ENCODE measurements at regions not wholly inside any gene's neighbourhood (a gene's known extent, or its start where the extent isn't known, plus 50 kb on each side); places are given as distances from the start of the nearest gene placed in this dataset.

- H3K9me2 ChIP-seq (ENCODE audit: insufficient read depth): no peaks in the 10 kb centered on the region
- H3K4me3 ChIP-seq: no peak overlapping the region
- TF ChIP-seq ZNF331 (CRISPR knock-in tag; IDR thresholded peaks at IDR 0.05; ENCODE audit: low read depth) (no peak), EZH2phosphoT487 (IDR thresholded peaks at IDR 0.05; ENCODE audit: unreplicated experiment) (no peak), NANOG (IDR thresholded peaks at IDR 0.05; ENCODE audit: borderline replicate concordance) (no peak), JUNB (IDR thresholded peaks at IDR 0.05; ENCODE audit: unreplicated experiment) (no peak), ZNF114 (CRISPR knock-in tag; IDR thresholded peaks at IDR 0.05) (no peak), EZH2 (IDR thresholded peaks at IDR 0.05; ENCODE audit: low read depth, unreplicated experiment) (no peak), REST (IDR thresholded peaks at IDR 0.05; ENCODE audit: unreplicated experiment) (no peak), STAT1 (IDR thresholded peaks at IDR 0.05; ENCODE audit: unreplicated experiment) (no peak), ZNF462 (CRISPR knock-in tag; IDR thresholded peaks at IDR 0.05) (no peak), POLR2AphosphoS5 (IDR thresholded peaks at IDR 0.05; ENCODE audit: low read depth) (no peak), CREB1 (CRISPR knock-in tag; IDR thresholded peaks at IDR 0.05; ENCODE audit: low read depth) (no peak)
- TF ChIP-seq, protein P1, sequence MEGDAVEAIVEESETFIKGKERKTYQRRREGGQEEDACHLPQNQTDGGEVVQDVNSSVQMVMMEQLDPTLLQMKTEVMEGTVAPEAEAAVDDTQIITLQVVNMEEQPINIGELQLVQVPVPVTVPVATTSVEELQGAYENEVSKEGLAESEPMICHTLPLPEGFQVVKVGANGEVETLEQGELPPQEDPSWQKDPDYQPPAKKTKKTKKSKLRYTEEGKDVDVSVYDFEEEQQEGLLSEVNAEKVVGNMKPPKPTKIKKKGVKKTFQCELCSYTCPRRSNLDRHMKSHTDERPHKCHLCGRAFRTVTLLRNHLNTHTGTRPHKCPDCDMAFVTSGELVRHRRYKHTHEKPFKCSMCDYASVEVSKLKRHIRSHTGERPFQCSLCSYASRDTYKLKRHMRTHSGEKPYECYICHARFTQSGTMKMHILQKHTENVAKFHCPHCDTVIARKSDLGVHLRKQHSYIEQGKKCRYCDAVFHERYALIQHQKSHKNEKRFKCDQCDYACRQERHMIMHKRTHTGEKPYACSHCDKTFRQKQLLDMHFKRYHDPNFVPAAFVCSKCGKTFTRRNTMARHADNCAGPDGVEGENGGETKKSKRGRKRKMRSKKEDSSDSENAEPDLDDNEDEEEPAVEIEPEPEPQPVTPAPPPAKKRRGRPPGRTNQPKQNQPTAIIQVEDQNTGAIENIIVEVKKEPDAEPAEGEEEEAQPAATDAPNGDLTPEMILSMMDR (conservative IDR thresholded peaks at IDR 0.05; ENCODE audit: low read depth in 2 of 2): no peak
- TF ChIP-seq, protein P2, sequence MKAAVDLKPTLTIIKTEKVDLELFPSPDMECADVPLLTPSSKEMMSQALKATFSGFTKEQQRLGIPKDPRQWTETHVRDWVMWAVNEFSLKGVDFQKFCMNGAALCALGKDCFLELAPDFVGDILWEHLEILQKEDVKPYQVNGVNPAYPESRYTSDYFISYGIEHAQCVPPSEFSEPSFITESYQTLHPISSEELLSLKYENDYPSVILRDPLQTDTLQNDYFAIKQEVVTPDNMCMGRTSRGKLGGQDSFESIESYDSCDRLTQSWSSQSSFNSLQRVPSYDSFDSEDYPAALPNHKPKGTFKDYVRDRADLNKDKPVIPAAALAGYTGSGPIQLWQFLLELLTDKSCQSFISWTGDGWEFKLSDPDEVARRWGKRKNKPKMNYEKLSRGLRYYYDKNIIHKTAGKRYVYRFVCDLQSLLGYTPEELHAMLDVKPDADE (IDR thresholded peaks at IDR 0.05): no peak
- Mint-ChIP-seq H3K27me3 (ENCODE audit: insufficient read depth, low read depth, poor library complexity) (no peaks in the 10 kb centered on the region), H3K4me1 (peaks cover 3% of the 10 kb centered on the region; the same call in 2 of the 3 replicates), H3K9me3 (no peaks in the 10 kb centered on the region), H3K4me3 (no peak overlapping the region), H3K27ac (no peak overlapping the region), H3K36me3 (ENCODE audit: low read depth) (no peaks in the 10 kb centered on the region)
- no peak overlapping the region for H2AFZ ChIP-seq
- no peak overlapping the region for H3K27ac ChIP-seq (ENCODE audit: low read depth)
- no peaks in the 10 kb centered on the region for H4K20me1 ChIP-seq (replicated peaks; ENCODE audit: insufficient read depth)
- peaks cover 5% of the 10 kb centered on the region; the same call in 1 of the 2 replicates for H3K4me1 ChIP-seq (ENCODE audit: insufficient read depth)
- ATAC-seq: no peak
- H3K4me2 ChIP-seq: no peak overlapping the region
- no peaks in the 10 kb centered on the region for H3F3A ChIP-seq (replicated peaks; ENCODE audit: low read depth)
- no peak for DNase-seq (ENCODE audit: low spot score)
- no peaks in the 10 kb centered on the region for H3K27me3 ChIP-seq (ENCODE audit: insufficient read depth)
- H3K36me3 ChIP-seq (ENCODE audit: insufficient read depth): no peaks in the 10 kb centered on the region
- no peaks in the 10 kb centered on the region for H3K79me2 ChIP-seq (replicated peaks; ENCODE audit: insufficient read depth)
These were observed 1716.4 kb downstream of the BRINP3 start for GRCh38 chr1:188761226-188761625.

All from GM23338 (cell line).